NK-92 (cell line): ENCODE measurements at regions not wholly inside any gene's neighbourhood (a gene's known extent, or its start where the extent isn't known, plus 50 kb on each side); places are given as distances from the start of the nearest gene placed in this dataset.
"Not testable (repeated sequence)": the region's sequence is repeated elsewhere in the genome, so short reads cannot be mapped to it uniquely, and the experiment has no call there.

Experiments
- DNase-seq: peaks from one replicate; lab custom pipeline; 2025; ENCODE audit not compliant: unreplicated experiment; lab: John Stamatoyannopoulos, UW

DNA sequence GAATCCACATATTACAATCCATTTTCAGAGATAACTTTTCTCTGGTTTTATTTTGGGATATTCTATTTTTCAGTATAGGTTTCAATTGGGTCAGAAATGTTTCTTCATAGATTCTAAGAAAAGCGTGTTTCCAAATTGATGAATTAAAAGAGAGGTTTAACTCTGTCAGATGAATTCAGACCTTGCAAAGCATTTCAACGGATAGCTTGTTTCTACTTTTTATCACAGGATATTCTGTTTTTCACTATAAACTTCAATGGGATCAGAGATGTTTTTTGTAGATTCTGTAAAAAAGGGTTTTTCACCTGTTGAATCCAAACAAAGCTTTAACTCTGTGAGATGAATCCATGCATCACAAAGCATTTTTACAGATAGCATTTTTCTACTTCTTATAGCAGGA is 1498.1 kb downstream of the UQCRFS1 start:
- no peak for DNase-seq

DNA sequence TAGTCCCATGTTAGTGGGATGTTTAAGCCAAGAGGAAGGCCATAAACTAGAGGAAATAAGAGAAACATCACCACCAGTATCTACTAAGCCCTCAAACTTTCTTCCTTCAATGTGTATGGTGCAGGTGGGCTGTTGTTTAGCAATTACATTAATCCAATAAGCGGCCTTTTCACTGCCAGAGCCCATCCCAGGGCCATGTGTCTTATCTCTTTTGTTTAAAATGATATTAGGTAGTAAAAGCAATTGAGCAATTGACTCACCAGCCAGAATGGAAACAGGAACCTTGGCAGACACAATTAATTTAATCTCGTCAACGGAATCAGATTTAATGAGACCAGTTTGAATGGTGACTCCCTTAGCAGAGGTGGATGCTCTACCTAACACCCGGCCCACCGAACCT is 1503.5 kb downstream of the UQCRFS1 start:
- no peak for DNase-seq

DNA sequence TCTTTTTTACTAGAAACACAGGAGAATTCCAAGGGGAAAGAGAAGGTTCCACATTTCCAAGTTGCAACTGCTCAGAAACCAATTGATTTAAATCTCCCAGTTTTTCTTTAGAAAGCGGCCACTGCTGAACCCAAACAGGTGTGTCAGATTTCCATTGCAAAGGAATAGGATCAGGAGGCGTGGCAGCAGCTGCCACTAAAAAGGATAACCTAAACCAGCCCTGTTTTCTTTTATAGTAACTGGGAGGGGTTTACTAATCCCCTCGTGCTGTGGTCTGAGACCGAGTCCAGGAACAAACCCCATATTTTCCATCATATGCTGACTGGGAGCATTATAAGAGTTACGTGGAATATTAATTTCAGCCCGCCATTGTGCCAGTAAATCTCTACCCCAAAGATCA is 1504.0 kb downstream of the UQCRFS1 start:
- DNase-seq = not testable (repeated sequence)

DNA sequence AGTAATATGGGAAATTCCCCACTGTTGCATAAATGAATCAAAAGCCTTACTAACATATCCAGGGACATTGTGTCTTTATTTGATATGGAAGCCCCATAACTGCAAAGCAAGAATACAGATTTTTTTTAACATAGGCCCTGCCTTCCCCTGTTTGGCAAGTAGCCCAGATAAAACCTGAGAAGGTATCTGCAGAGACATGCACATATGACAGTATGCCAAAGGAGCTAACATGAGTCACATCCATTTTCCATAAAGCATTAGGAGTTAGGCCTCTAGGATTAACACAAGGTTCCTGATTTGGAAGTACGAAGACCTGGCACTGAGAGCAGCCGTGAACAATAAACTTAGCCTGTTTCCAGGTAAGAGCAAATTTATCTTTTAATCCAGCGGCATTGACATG is 1505.9 kb downstream of the UQCRFS1 start:
- not testable (repeated sequence) for DNase-seq

DNA sequence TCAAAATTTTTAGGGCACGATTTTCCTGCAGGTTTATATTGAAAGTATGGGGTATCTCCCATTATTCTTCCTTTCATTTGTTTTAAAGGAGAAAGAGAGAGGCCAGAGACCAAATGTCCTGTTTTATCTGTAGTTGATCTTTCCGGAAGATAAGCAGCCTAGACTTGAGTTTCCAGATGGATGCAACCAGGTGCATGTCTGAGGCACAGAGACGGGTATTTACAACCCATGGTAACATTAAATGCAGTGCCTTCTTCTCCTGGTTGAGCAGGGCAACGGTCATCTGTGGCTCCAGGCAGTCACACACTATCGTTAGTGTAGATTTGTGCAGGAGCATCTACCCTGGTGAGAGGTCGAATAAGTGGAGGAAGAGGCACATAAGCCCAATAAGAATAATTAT is 1507.1 kb downstream of the UQCRFS1 start:
- DNase-seq = no peak

DNA sequence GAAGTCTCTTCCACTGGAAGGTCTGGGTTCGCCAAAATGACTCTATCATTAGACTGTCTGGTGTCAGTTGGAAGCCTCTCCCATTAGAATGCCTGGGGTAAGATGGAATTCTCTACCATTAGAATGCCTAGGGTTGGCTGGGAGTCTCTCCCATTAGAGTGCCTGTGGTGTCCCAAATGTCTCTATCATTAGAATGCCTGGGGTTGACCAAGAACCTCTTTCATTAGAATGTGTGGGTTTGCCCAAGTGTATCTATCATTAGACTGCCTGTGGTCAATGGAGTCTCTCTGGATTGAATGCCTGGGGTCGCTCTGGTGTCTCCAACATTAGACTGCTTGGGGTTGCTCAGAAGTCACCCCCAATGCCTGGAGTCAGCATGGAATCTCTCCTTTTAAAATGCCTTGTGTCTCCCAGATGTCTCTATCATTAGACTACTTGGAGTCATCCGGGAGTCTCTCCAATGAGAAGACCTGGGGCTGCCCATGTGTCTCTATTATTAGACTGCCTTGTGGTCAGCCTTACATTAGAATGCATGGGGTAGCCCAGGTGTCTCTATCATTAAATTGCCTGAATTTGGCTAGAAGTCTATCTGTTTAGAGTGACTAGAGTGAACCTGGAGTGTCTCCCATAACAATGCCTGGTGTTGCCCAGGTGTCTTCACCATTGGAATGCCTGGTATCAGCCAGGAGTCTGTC is 1518.4 kb downstream of the UQCRFS1 start:
- DNase-seq = no peak

DNA sequence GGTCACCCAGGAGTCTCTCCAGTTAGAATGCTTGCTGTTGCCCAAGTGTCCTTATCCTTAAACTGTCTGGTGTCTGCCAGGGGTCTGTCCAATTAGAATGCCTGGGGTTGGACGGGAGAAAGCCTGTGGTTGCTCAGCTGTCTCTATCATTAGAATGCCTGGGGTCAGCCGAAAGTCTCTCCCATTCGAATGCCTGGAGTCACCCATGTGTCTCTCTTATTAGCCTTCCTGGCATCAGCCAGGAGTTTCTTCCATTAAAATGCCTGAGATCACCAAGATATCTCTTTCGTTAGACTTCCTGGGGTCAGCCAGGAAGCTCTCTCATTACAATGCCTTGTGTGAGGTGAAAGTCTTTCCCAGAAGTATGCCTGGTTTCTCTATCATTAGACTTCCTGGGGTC is 1521.0 kb downstream of the UQCRFS1 start:
- no peak for DNase-seq

DNA sequence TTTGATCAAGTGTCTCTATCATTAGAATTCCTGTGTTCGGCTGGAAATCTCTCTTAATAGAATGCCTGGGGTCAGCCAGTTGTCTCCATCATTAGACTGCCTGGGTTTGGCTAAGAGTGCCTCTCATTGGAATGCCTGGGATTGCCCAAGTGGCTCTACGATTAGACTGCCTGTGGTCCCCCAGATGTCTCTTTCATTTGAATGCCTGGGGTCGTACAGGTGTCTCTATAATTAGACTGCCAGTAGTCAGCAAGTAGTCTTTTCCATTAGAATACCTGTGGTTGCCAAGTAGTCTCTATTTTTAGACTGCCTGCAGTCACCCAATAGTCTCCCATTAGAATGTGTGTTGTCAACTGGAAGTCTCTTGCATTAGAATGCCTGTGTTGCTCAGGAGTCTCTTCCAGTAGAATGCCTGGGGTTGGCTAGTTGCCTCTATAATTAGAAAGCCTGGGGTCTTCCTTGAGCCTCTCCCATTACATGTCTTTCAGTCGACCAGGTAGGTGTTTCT is 1523.2 kb downstream of the UQCRFS1 start:
- DNase-seq = no peak

DNA sequence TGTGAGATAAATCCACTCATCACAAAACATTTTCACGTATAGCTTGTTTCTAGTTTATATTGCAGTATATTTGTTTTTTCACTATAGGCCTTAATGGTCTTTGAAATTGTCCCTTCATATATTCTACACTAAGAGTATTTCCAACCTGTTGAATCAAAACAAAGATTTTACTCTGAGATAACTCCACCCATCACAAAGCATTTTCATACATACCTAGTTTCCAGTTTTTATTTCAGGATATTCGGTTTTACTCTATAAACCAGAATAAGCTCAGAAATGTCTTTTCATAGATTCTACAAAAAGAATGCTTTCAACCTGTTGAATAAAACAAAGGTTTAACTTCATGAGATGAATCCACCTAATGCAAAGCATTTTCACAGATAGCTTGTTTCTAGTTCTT is 1528.7 kb downstream of the UQCRFS1 start:
- DNase-seq = no peak

DNA sequence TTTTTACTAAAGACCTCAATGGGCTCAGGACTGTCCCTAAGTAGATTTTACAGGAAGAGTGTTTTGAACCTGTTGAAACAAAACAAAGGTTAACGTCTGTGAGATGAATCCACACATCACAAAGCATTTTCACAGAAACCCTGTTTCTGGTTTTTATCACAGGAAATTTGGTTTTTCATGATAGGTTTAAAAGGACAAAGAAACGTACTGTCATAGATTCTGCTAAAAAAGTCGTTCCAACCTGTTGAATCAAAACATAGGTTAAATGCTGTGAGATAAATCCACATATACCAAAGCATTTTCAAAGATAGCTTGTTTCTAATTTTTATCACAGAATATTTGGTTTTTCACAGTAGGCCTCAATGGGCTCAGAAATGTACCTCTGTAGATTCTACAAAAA is 1531.0 kb downstream of the UQCRFS1 start:
- no peak for DNase-seq

DNA sequence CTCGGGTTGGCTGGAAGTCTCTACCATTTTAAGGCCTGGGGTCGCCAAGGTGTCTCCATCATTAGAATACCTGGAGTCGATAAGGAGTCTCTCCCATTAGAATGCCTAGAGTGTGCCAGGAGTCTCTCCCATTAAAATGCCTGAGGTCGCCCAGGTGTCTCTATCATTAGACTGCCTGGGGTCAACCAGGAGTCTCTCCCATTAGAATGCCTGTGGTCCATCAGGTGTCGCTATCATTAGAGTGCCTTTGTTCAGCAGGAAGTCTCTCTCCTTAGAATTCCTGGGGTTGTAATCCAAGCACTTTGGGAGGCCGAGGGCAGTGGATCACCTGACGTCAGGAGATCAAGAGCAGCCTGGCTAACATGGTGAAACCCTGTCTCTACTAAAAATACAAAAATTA is 1533.0 kb downstream of the UQCRFS1 start:
- no peak for DNase-seq

DNA sequence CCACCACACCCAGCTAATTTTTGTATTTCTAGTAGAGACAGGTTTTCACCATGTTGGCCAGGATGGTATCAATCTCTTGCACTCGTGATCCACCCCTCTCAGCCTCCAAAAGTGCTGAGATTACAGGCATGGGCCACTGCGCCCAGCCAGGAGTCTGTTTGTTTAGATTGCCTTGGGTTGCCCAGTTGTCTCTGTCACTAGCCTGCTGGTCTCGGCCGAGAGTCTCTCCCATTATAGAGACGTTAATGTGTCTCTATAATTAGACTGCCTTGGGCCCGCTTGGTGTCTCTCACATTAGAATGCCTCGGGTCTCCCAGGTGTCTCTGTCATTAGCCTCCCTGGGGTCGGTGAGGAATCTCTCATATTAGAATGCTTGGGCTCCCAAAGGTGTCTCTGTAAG is 1533.6 kb downstream of the UQCRFS1 start:
- no peak for DNase-seq

DNA sequence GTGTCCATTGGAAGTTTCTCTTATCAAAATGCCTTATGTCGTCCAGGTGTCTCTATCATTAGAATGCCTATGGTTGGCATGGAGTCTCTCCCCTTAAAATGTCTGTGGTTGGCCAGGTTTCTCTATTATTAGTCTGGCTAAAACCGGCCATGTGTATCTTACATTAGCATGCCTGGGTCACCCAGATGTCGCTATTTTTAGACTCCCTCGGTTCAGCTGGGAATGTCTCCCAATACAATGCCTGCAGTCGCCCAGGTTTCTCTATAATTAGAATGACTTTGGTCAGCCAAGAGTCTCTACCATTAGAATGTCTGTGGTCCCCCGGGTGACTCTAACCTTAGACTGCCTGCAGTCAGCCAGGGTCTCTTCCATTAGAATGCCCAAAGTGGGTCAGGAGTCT is 1536.1 kb downstream of the UQCRFS1 start:
- no peak for DNase-seq

DNA sequence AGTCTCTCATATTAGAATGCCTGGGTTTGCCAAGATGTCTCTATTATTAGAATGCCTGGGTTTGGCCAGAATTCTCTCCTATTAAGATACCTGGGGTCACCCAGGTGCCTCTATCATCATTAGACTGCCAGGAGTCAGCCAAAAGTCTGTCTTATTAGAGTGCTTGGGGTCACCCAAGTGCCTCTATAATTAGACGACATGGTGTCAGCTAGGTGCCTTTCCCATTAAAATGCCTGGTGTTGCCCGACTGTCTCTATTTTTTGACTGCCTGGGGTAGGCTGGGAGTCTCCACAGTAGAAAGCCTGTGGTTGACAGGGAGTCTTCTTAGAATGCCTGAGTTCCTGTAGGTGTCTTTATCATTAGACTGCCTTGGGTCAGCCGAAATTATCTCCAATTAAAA is 1536.6 kb downstream of the UQCRFS1 start:
- no peak for DNase-seq

DNA sequence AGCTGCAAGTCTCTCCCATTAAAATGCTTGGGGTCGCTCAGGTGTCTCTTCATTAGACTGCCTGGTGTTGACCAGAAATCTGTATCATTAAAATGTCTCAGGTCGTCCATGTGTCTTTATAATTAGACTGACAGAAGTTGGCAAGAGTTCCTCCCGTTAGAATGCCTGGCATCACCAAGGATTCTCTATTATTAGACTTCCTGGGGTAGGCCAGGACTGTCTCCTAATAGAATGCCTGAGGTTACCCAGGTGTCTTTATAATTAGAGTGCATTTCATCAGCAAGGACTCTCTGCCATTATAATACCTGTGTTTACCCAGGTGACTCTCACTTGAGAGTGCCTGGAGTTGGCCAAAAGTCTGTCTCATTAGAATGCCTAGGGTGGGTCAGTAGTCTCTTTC is 1537.2 kb downstream of the UQCRFS1 start:
- no peak for DNase-seq

DNA sequence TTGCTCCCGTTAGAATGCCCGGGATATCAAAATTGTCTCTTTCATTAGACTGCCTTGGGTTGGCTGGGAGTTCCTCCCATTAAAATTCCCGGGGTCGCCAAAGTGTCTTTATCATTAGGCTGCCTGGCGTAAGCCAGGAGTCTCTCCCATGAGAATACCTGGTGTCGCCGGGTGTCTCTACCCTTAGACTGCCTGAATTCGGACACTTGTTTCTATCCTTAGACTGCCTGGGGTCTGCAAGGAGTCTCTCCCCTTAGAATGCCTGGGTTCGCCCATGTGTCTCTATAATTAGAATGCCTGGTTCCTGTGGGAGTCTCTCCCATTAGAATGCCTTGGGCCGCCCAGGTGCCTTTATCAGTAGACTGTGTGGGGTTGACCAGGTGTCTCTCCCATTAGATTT is 1538.2 kb downstream of the UQCRFS1 start:
- DNase-seq = no peak

DNA sequence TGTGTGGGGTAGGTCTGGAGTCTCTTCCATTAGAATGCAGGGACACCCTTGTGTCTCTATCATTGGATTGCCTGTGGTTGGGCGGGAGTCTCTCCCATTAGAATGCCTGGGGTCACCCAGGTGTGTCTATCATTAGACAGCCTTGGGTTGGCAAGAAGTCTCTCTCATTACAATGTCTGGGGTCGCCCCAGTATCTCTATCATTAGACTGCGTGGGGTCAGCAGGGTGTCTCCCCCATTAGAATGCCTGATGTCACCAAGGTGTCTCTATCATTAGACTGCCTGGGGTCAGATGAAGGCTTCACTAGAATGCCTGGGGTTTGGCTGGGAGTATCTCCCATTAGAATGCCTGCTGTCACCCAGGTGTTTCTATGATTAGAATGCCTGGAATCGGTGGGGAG is 1539.0 kb downstream of the UQCRFS1 start:
- DNase-seq = no peak

DNA sequence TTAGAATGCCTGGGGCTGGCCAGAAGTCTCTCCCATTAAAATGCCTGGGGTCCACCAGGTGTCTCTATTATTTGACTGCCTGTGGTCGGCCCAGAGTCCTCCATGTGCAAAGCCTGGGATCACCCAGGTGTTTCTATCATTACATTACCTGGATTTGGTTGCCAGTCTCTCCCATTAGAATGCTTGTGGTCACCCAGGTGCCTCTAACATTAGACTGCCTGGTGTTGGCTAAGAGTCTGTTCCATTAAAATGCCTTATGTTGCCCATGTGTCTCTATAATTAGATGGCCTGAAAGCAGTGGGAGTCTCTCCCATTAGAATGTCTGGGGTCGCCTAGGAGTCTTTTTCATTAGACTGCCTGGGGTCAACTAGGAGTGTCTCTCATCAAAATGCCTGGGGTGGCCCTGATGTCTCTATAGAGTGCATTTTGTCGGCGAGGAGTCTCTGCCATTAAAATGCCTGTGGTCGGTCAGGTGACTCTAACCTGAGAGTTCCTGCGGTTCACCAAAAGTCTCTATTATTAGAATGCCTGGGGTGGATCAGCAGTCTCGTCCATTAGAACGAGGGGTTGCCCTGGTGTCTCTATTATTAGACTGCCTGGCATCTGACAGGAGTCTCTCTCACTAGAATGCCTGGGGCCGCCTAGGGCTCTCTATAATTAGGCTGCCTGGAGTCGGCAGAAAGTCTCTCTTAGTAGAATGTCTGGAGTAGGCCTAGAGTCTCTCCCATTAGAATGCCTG is 1540.5 kb downstream of the UQCRFS1 start:
- no peak for DNase-seq

DNA sequence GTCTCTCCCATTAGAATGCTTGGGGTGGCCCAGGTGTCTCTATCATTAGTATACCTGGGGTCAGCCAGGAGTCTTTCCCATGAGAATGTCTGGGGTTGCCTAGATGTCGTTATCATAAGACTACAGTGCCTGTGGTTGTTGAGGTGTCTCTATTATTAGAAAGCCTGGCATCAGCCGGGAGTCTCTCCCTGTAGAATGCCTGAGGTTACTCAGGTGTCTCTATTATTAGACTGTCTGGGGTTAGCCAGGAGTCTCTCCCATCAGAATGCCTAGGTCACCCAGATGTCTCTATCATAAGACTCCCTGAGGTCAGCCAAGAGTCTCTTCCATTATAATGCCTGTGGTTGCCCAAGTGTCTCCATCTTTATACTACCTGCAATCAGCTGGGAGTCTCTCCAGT is 1541.1 kb downstream of the UQCRFS1 start:
- no peak for DNase-seq

DNA sequence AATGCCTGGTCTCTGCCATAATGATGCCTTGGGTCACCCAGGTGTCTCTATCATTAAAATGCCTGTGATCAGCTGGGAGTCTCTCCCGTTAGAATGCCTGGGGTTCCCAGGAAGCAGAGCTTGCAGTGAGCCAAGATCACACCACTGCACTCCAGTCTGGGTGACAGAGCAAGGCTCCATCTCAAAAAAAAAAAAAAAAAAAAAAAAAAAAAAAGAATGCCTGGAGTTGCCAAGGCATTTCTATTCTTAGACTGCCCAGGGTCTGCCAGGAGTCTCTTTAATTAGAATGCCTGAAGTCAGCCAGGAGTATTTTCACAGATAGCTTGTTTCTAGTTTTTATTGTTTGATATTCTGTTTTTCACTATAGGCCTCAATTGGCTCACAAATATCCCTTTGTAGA is 1552.5 kb downstream of the UQCRFS1 start:
- no peak for DNase-seq

DNA sequence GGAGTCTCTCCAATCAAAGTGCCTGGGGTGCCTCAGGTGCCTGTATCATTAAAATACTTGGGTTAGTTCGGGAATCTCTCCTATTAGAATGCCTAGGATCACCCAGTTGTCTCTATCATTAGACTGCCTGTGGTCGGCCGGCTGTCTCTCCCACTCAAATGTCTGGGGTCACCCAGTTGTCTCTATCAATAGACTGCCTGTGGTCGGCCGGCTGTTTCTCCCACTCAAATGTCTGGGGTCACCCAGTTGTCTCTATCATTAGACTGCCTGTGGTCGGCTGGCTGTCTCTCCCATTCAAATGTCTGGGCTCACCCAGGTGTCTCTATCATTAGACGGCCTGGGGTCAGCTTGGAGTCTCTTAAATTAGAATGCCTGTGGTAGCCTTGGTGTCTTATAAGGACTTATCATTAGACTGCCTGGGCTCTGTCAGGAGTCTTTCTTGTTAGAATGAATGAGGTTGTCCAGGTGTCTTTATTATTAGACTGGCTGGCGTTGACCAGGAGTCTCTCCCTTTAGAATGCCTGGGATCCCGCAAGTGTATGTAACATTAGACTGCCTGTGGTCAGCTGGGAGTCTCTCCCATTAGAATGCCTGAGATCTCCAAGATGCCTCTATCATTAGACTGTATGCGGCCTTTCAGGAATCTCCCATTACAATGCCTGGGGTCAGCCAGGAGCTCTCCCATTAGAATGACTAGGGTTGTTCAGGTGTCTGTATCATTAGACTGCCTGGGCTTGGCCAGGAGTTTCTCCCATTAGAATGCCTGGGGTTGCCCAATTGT is 1555.5 kb downstream of the UQCRFS1 start:
- DNase-seq = no peak
